ENCODE measurements at regions not wholly inside any gene's neighbourhood (a gene's known extent, or its start where the extent isn't known, plus 50 kb on each side); places are given as distances from the start of the nearest gene placed in this dataset.

GRCh38 chr17:69714669-69715068, 300.2 kb downstream of the MAP2K6 start:
- no peak overlapping the region for H3K4me3 ChIP-seq
- H3K27ac ChIP-seq = no peak overlapping the region

GRCh38 chr17:69715656-69716055, 301.2 kb downstream of the MAP2K6 start:
- Histone ChIP-seq H3K27ac (no peak overlapping the region), H3K4me3 (no peak overlapping the region)

- Histone ChIP-seq H3K4me3 (no peak overlapping the region), H3K27ac (peak overlapping the region in 1 of 21 experiments; percentile 40)
Measured at GRCh38 chr17:69716556-69716955, 302.1 kb downstream of the MAP2K6 start.

- peak overlapping the region in 3 of 21 experiments; percentile 12 to 51 (median 40) for H3K27ac ChIP-seq
- H3K4me3 ChIP-seq = no peak overlapping the region
Measured at GRCh38 chr17:69717214-69717613, 302.7 kb downstream of the MAP2K6 start.

GRCh38 chr17:69717819-69718218, 303.3 kb downstream of the MAP2K6 start:
- Histone ChIP-seq H3K4me3 (no peak overlapping the region), H3K27ac (peak overlapping the region in 1 of 21 experiments; percentile 51)

DNA sequence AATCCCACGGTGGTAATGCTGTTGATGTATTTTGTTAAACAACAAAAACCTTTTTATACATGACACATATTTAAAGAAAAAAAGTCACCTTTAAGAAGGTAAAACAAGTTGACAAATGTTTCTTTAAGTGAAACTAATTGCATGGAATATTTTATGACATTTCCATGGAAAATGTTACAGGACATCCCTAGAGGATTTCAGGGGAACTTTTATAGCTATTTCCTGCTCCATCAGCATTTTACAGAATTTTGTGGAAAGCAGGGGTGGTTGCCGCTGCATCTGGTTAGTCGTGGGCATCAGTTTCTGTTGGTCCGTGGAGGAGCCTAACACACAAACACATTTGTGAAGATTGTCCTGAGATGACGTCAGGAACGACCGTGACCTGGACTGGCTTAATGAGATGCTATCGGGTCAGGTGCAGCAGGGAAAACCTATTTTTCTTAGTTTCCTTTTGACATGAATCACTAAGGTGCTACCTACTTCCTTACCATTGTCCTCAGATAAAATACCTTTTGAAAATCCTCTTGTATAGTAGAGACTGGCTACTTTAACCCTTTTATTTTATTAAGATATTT, 305.1 kb downstream of the MAP2K6 start:
- Histone ChIP-seq H3K4me3 (no peak overlapping the region), H3K27ac (no peak overlapping the region)

- Histone ChIP-seq H3K4me3 (no peak overlapping the region), H3K27ac (no peak overlapping the region)
Measured at GRCh38 chr17:69722518-69722917, 308.0 kb downstream of the MAP2K6 start.

GRCh38 chr17:69723316-69723715, 308.8 kb downstream of the MAP2K6 start:
- Histone ChIP-seq H3K4me3 (no peak overlapping the region), H3K27ac (no peak overlapping the region)

DNA sequence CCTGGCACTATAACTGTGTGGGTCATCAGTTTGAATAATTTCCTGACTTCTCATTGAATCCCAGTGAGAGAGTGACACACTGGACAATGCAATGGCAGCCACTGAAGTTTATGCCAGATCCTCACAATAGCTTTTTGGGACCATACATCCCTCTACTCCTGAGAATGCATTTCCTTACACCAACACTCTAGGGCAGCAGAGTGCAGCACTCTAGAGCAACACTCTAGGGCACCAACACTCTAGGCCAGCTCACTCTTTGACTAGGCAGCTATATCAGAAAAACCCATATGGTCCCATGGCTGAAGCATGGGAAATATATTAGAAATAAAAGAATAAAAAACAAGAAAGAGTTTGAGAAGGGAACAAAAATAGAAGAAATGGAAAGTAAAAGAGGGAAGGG, 309.2 kb downstream of the MAP2K6 start:
- Histone ChIP-seq H3K4me3 (no peak overlapping the region), H3K27ac (no peak overlapping the region)

GRCh38 chr17:69724238-69724637, 309.7 kb downstream of the MAP2K6 start:
- Histone ChIP-seq H3K27ac (no peak overlapping the region), H3K4me3 (no peak overlapping the region)

- Histone ChIP-seq H3K4me3 (no peak overlapping the region), H3K27ac (peak overlapping the region in 1 of 21 experiments; percentile 51)
Measured at GRCh38 chr17:69725146-69725545, 310.6 kb downstream of the MAP2K6 start.

DNA sequence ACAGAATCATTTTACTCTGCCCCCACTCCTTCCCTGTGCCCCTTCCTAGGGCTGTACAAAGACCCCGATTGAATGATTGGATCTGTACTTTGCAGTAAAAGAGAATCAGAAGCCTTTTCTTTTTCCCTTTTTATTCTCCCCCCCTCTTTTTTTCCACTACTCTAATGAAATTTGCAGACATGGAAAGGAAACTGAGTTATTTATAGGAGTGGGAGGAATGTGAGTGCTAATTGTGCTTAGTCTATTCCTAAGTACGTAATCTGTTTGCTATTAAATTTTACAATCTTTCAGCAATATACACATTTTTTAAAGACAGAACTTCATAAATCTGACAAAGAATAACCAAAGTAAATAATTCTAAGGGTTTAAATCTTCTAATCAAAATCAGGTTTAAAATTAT, 314.3 kb downstream of the MAP2K6 start:
- no peak overlapping the region for H3K27ac ChIP-seq
- H3K4me3 ChIP-seq = no peak overlapping the region

- Histone ChIP-seq H3K27ac (no peak overlapping the region), H3K4me3 (no peak overlapping the region)
Measured at GRCh38 chr17:69729944-69730343, 315.4 kb downstream of the MAP2K6 start.

GRCh38 chr17:69732272-69732918, 317.9 kb downstream of the MAP2K6 start:
- no peak overlapping the region for H3K27ac ChIP-seq
- no peak overlapping the region for H3K4me3 ChIP-seq

GRCh38 chr17:69733171-69734012, 318.9 kb downstream of the MAP2K6 start:
- no peak overlapping the region for H3K4me3 ChIP-seq
- peak overlapping the region in 1 of 21 experiments; percentile 7 for H3K27ac ChIP-seq

- Histone ChIP-seq H3K27ac (no peak overlapping the region), H3K4me3 (no peak overlapping the region)
Measured at GRCh38 chr17:69734656-69735055, 320.2 kb downstream of the MAP2K6 start.

DNA sequence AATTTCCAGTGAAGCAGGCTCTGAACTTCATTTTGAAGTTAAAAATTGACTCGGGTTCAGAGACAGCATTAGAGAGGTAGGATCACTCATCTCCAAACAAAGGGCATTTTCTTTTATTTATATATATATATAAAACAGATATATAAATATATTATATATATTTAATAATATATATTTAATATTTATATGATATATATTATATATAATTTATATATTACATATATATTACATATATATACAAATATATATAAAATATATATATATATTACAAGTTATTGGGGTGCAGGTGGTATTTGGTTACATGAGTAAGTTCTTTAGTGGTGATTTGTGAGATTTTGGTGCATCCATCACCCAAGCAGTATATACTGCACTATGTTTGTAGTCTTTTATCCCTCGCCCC, 320.8 kb downstream of the MAP2K6 start:
- no peak overlapping the region for H3K27ac ChIP-seq
- H3K4me3 ChIP-seq = no peak overlapping the region

DNA sequence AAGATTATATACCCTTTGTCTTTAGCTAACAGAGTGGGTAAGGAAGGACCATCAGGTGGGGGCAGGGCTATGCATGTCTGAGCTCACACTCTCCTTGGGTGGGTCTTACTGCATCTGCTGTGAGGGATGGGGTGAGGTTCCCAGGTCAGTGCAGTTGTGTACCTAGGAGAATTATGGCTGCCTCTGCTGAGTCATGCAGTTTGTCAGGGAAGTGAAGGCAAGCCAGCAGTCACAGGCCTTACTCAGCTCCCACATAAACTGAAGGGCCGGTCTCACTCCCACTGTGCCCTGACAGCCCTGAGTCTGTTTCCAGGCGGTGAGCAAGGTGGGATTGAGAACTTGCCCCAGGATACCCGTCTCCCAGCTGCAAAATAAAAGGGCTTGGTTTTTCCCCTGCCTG, 328.6 kb downstream of the MAP2K6 start:
- no peak overlapping the region for H3K27ac ChIP-seq
- no peak overlapping the region for H3K4me3 ChIP-seq

DNA sequence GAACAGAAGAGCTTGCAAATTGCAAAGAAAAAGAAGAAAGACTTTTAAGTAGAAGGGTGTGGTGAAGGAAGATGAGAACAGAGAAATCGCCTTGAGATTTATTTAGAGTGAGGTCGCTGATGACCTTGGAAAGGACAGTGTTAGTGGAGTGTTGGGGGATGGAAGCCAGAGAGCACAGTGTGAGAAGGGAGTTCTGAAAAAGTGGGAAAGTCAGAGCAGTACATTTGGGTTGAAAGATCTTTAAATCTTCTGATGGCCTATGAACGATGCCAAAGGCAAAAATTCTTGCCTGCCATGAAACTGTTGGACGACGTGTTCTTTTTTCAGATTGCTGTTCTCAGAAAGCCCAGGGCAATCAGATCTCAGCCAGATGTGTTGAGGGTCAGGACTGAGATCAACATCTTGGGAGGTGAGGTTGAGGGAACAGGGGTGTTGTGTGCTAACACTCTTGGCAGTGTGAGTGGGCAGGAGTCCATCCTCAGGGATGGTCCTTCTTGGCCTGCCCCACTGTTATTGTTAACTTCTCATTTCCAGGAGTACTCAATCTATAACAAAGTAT, 330.1 kb downstream of the MAP2K6 start:
- no peak overlapping the region for H3K27ac ChIP-seq
- no peak overlapping the region for H3K4me3 ChIP-seq

GRCh38 chr17:69749911-69750310, 325.1 kb upstream of the KCNJ16 start:
- Histone ChIP-seq H3K27ac (no peak overlapping the region), H3K4me3 (no peak overlapping the region)
